GM19372 (cell line): ENCODE measurements at regions not wholly inside any gene's neighbourhood (a gene's known extent, or its start where the extent isn't known, plus 50 kb on each side); places are given as distances from the start of the nearest gene placed in this dataset.
"Not testable (repeated sequence)": the region's sequence is repeated elsewhere in the genome, so short reads cannot be mapped to it uniquely, and the experiment has no call there.

Experiments
- ATAC-seq: cut with Tn5 transposase; IDR thresholded peaks from one replicate; pipeline ENCODE4 v1.9.1; 2021; ENCODE audit warnings: mild to moderate bottlenecking, low read depth, moderate library complexity; ENCODE audit not compliant: unreplicated experiment

DNA sequence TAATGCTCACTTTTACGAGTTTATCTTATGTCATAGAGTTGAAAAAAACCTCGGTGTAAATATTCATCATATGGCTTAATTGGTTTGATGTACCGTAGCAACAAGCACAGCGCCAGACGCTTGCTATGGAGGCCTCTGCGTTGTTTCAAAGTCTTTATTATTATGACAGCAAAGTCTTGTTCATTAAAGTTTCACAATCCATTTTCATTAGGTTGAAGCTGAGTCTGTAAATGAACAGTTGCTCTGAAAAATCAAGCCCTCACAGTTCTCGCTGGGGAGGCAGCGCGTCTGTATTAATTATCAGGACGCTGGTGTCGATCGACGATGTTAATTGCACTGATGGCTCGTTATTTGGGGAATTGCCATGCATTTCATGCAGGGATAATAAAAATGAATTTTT lies 185.6 kb downstream of the INSC start:
- ATAC-seq: no peak

DNA sequence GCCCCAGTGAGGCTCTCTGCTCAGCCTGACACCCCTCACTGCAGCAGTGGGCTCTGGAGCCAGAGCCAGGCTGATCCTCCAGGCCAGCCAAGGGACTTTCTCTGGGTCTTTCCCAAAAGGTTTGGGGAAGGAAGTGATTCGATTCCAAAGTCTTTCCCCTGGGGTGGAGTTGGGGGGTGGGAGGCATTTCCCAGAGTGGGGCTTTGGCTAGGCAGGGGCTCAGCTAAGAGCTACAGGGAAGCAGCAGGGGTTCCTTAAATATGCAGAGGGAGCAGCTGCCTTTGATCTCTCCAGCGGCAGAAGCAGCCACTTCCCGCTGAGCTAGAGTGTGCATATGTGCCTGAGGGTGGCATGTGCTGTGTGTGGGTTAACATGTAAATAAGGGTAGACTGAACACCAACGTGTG lies 192.9 kb downstream of the INSC start:
- ATAC-seq: no peak

DNA sequence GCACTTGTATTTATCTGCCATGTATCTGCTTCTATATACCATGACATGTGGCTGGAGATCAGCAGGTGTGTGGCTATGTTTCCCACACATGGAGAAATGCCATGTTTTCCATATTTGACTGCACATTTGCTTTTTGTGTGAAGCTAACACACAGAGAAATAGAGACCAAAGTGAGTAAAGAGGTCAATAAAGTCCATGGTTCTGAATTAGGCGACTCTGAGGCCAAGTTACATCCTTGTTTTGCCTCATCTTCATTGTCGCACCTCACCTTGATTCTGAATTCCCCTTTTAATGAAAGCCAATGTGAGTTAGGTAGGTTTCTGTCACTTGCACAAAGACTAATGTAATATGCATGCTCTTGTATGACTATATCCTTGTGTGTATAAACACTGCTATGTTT lies 194.1 kb downstream of the INSC start:
- ATAC-seq: no peak

DNA sequence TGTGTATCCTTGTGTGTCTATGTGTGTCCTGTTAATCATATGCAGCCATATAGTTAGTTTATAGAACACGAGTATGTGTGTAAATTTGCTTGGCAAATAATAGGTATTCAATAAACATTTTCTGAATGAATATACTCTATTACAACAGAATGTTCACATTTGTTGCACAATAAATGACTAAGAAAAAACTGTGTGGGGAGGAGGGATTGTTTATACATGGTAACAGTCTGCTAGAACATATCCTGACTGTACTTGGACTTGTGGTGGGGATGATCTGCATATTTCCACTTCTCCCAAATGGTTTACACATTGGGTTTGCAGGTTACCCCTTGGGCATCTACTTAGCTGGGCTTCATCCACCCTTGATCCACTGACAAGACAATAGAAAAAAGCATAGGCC lies 194.6 kb downstream of the INSC start:
- no peak for ATAC-seq

DNA sequence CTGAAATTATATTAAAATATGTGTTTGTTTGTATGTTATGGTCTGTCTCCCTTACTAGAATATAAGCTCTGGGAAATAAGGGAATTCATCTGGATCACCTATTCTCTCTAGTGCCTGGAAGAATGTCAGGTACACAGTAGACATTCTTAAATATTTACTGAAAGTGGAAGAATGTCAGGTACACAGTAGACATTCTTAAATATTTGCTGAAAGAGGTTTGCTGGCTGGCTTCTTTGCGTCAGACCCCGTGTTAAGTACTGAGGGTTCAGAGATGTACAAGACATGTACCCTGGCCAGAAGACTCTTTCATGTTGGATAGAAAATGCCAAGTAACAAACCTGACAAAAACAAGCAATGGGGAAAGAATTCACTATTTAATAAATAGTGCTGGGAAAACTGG lies 199.1 kb downstream of the INSC start:
- no peak for ATAC-seq

DNA sequence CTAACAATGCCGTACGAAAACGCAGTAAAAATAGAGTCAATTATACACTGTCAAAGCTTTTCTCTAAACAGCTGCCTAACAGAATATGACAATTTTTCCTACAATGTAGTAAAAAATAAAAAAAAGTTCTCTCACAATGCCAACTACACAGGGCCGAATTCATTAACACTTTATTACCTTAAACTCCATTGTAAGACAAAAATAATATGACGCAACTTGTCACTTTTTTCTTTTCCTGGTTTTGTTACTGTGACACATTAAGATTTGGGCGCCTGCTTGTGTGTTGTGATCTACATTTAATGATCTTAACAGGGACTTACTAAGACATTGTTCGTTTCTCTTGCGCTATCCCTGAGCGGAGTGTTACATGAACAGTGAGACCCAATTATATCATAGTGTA lies 204.1 kb downstream of the INSC start:
- no peak for ATAC-seq

DNA sequence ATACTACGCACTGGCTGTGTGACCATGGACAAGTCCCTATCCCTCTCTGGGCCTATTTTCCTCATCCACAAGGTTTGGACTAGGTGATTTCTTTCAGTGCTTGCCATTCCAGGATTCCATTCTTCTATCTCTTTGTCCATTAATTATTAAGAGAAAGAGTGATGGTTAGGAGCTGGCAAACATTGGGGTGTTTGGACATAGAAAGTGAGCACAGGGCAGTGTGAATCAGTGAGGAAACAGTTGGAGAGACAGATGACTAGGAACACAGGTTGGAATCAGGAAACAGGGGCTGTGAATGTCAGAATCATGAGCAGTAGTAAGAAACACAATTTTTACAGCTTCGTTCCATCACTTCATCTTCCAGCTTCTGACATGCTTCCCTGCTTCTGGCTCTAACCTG lies 211.8 kb downstream of the INSC start:
- no peak for ATAC-seq

DNA sequence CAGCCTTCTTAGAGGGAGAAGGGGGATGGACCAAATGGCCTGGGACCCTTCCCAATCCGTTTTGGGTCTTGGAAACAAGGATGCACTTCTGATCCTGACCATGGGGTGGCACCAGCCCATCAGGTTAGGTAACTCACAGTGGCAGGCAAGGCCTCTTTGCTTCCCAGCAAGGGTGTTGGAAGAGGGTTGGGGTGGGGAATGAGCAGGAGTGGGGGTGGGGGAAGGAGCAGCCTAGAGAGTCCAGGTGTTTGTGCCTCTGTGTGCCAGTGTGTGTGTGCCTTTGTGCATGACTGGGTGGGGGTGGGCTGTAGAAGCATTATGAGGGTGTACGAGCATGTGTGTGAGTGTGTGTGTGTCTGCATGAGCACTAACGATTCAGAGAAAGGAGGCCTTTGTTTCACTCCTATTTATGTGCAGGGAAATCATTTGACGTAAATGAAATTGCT lies 213.1 kb downstream of the INSC start:
- no peak for ATAC-seq

DNA sequence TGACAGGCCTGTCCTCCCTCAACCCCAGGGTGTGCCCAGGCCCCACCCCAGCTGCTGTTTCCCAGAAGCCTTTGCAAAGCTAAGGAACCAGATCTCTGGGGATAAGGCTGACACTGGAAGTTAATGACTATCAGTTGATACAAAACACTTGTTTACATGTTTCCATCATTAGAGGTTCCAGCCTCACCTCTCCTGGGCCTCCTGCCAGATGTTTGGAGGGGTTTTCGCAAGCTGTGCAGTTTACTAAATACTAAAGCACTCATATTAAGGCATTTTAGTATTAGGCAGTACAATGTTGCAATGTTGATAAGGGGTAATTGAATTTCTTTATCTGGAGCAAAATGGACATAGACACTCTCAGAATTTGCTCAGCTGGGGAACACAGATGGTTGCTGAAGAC lies 218.7 kb downstream of the INSC start:
- ATAC-seq: no peak

DNA sequence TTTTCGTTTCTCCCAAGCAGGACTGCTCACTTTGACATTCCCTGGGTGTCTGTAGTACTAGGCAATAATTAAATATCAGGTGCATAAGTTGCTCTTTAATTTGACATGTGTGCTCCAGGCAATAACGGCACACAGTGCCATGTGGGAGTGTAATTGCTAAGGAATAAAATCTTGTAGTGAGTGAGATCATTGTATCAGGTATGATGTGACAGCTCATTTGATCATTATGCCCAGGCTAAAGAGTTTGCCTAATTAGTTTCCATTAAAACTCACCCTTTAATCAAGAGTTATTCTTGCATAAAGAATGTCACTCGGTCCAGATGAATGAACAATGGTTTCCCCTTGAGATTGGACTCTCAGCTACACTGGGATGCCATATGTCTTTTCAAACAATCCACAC lies 220.0 kb downstream of the INSC start:
- no peak for ATAC-seq

DNA sequence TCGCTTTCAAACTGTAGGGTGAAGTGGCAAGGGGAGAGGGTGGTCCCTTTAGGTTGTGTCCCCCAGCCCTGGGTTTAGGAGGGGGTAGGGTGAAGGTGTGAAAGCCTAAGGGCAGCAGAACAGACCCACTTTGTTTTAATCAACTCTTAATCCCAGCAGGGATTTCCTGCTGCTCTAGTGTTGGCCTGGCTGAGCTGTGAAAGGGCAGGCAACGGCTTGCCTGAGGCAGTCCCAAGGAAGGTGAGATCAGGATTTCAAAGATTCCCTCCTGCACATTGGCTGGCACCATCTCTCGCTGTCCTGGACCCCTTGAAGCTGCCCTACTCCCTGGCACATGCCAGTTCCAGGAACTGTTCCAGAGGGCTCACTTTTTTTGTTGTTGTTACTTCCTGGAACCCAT lies 221.3 kb downstream of the INSC start:
- ATAC-seq: no peak

DNA sequence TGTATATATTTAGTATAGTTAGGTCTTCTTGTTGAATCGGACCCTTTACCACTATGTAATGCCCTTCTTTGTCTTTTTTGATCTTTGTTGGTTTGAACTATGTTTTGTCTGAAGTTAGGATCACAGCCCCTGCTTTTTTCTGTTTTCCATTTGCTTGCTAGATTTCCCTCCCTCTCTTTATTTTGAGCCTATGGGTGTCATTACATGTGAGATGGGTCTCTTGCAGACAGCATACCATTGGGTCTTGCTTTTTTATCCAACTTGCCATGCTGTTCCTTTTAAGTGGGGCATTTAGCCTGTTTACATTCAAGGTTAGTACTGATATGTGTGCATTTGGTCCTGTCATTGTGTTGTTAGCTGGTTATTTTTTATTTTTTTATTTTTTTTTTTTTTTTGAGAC lies 224.6 kb downstream of the INSC start:
- ATAC-seq: no peak

DNA sequence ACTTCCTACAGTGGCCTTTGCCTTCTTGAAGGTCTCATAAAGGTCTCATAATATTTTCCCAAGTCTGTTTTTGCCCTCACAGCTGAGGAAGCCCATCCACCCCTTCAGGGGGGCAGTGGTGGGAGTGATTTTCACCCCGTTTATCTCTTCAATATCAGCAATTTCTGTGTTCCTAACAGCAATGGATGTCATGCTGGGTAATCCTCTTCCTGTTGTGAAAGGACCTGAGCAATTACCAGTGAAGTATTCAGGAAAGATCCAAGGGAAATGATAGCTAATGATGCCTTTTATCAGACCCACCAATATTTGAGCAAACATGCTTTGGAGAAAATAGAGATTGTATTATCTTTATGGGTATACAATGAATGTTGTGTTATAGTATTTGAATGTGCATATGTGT lies 226.9 kb downstream of the INSC start:
- ATAC-seq: no peak

DNA sequence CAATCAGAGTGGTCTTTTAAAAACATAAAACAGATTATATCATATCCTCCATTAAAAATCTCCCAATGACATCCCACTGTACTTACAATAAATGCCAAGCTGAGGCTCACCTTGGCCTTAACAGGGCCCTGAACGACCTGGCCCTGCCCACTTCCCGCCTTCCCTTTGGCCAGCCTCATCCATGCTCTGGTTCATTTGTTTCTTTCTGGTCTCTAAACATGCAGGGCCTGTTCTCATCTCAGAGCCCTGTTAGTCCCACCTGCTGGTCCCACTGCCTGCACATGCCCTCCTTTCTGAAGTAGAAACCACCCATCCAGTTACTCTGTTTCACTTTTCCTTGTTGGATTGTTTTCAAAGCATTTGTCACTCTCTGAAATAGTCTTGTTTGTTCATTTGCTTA lies 227.4 kb downstream of the INSC start:
- no peak for ATAC-seq

DNA sequence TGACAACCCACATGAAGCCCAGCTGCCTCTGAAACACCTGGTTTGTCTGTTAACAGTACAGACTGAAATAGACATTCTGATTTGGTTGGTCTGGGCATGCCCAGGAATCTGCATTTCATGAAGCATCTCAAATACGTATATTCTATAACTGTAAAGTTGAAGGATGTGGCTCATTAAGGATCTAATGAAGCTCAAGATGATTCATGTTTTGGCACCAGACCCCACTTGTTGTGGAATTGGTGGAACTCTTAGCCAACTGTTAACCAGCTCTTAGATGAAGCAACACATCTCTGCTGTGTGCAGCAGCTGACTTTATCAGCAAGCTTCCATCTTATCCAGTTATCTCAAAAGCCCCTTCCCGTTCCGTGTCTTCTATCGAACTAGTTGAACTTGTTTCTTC lies 232.2 kb downstream of the INSC start:
- no peak for ATAC-seq

DNA sequence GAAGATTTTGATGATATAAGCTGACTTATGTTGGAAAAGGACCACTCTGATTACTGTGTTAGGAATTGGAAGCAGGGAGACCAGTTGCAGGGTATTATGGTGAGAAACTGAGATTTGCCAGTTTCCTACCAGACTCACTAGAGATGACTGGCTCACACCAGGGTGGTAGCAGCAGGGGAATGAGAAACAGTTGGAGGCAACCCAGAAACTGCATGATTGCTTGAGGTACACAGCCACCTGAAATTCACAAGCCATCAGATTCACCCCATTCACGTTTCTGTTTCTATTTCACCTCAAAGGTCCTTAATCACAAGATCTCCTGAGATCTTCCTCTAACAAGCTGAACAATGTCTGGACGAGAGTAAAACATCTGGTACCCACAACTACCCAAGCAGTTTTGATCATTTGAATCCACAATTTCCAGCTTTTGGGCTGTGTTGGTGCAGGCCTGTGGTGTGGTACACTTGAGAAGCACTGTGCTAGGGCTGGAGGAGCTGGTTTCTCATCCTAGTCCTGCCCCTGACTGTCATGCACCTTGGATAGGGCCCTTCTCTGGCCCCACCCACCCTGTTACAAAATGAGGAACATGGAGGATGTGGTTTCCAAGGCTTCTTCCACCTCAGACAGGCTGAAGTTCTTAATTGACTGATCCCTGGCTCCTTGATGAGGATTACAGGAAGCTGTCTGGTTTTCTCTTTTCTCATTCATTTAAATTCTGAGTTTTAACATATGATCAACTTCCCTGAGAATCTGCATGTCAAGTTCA lies 233.4 kb downstream of the INSC start:
- no peak for ATAC-seq

DNA sequence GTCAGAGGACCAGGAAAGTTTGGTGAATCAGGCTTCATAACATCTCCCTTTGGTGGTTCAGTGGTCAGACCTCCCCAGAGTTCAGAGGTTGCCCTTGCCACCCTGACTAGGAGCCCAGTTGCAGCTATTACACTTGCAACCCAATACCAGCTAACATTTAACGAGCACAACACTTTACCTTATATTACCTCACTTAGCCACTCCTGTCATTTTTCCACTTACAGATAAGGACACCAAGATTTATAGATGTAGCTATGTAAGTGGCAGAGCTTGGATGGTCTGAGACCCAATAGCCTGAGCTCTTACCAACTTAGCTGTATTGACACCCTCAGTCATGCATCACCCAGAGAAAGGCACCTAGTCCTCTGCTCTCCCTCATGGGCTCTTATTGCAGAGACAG lies 234.7 kb downstream of the INSC start:
- ATAC-seq: no peak

DNA sequence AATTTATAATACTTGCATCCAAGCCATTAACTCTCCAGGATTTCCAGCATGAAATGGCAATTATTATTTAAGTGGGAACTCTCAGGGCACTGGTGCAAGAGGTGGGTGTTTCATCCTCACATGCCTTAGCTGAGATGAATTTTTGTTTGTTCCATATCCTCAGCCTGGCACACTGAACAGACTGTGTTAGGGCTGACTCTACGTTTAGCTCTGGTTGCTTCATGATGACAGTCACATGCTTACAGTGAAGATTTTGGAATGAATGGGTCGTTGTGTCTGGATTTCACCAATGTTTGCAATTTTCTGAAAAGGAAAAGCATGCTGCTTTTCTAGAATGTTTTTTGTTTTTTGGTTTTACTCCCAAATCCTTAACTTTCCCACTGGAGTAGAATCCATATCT lies 246.6 kb downstream of the INSC start:
- no peak for ATAC-seq

DNA sequence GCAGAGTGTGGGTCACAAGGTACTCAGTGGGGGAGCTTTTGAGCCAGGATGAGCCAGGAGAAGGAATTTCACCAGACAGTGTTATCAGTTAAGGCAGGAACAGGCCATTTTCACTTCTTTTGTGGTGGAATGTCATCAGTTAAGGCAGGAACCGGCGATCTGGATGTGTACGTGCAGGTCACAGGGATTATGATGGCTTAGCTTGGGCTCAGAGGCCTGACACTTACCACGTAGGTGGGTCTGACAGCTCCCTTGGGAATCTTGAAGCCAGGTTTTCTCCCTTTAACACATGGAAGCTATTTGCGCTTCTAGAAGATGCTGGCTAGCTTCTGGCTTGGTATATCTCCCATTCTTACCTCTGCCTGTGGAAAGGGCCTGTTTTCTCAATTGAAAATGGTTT lies 250.6 kb downstream of the INSC start:
- ATAC-seq: not testable (repeated sequence)

DNA sequence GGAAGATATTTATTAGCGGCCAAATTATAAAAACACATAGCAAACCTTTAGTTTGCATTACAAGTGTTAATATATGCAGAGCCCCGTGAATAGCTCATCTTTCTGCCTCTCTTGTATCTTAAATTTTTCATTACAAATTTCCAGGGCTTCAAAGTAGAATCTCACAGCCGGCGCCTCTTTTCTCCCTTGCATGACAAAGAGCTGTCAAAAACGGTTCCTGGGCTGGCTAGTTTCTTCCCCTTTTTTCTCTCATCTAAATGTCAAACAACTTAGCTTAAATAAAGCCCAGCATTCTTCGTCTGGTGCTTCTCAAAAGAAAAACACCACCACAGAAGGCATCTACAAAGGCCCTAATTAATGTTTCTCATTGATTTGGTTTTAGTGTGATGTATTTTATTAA lies 253.0 kb downstream of the INSC start:
- no peak for ATAC-seq

DNA sequence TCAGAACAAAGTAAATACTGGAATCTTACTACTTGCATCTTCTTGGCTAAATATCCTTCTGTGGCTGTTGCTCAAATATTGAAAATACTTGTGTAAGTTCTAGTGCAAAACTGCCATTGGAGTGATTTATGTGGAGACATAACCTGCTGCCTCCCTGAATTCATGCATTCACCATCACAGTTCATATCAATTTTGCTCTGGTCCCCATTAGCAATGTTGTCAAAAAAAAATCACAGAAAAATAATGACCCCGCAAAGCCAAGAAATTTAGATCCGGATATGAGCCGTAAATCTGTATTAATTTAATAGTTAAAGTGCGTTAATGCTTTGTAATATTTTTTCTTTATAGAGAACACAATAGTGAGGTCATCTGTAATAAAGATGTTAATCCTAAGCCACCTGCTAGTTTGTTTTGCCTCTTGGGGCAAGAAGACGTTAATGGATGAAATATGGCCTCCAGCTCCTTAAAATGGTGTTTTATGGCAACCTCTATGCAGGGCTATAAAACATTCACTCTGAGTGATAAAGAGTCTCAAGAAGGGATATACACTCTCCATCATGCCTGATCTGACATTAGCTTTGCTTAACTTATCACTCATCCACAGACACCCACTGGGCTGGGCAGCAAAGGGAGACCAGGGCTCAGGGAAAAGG lies 255.9 kb downstream of the INSC start:
- ATAC-seq: no peak

DNA sequence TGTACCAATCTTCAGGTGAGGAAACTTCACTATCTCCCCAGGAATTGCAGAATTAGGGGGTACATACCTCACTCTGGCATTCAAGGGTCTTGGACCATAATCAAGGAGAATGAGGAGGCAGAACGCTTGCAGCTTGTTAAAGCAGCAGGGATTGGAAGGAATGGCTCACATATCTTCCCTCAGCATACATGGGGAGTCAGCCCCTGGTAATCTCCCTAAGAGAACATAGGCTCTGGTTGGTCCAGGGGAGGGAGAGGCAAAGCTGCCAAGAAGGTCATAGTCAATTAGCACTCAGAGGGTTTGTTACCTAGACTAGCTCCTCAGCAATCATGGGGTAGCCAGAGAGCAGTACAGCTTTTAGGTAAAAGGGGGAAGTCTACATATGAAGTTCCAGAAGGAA lies 256.8 kb downstream of the INSC start:
- no peak for ATAC-seq
